H1 (cell line): ENCODE measurements at regions not wholly inside any gene's neighbourhood (a gene's known extent, or its start where the extent isn't known, plus 50 kb on each side); places are given as distances from the start of the nearest gene placed in this dataset.

Experiments used
- CTCF ChIA-PET: fragments of 300-600 bp; sonication (Branson Sonifier 250); formaldehyde crosslinking; loops from one replicate; lab custom pipeline; 2021; ENCODE audit not compliant: partially characterized antibody; lab: Charles Lee
- POLR2A ChIA-PET: fragments of 300-600 bp; sonication (Branson Sonifier 250); formaldehyde crosslinking; loops from one replicate; lab custom pipeline; 2021; ENCODE audit warnings: inconsistent platforms; ENCODE audit not compliant: partially characterized antibody; lab: Charles Lee
- DNase-seq, 2 experiments: peaks; one replicate each; pipeline versions ENCODE4 v3.0.0 to v3.0.0-alpha.2; 2010 to 2022; ENCODE audit warnings: low spot score in 2 of 2, low read depth in 1 of 2, mixed read lengths in 1 of 2
- FAIRE-seq: peaks from 2 replicates; lab custom pipeline; 2011; peaks lifted over from hg19 to GRCh38; lab: Jason Lieb, UNC
- H2AFZ ChIP-seq: 2 replicates; pipeline ENCODE4 v1.8.1; 2012; ENCODE audit warnings: low read length, inconsistent platforms
- H2AK5ac ChIP-seq: 2 replicates; pipeline ENCODE4 v1.6.1; 2013; ENCODE audit warnings: low read depth, low read length
- H2BK120ac ChIP-seq: replicated peaks from 2 replicates; pipeline ENCODE3; 2013; ENCODE audit warnings: low read depth, low read length, inconsistent platforms
- H2BK12ac ChIP-seq: 2 replicates; pipeline ENCODE4 v1.6.1; 2013; ENCODE audit warnings: low read depth, low read length
- H2BK15ac ChIP-seq: 2 replicates; pipeline ENCODE4 v1.6.1; 2013; ENCODE audit warnings: low read length
- H2BK20ac ChIP-seq: 2 replicates; pipeline ENCODE4 v1.6.1; 2013; ENCODE audit warnings: low read length
- H2BK5ac ChIP-seq: 2 replicates; pipeline ENCODE4 v1.6.1; 2013; ENCODE audit warnings: low read depth, low read length
- H3K14ac ChIP-seq: 2 replicates; pipeline ENCODE4 v1.6.1; 2013; ENCODE audit warnings: inconsistent platforms; ENCODE audit not compliant: insufficient read length
- H3K18ac ChIP-seq: 2 replicates; pipeline ENCODE4 v1.6.1; 2013; ENCODE audit warnings: low read length; ENCODE audit errors: extremely low read depth
- H3K23ac ChIP-seq: 2 replicates; pipeline ENCODE4 v1.6.1; 2013; ENCODE audit warnings: inconsistent platforms; ENCODE audit not compliant: insufficient read length
- H3K23me2 ChIP-seq: 2 replicates; pipeline ENCODE4 v1.6.1; 2013; ENCODE audit warnings: low read depth, low read length
- H3K27ac ChIP-seq: 2 replicates; pipeline ENCODE4 v1.6.1; 2011; ENCODE audit warnings: low read depth, low read length, inconsistent platforms
- H3K27me3 ChIP-seq, 4 experiments: replicated peaks in 1 of 4; 1 replicate in 1 of 4; 2 replicates in 3 of 4; pipeline versions ENCODE4 v1.6.1 to v1.8.1; 2011 to 2013; ENCODE audit warnings: low read length in 3 of 4, mild to moderate bottlenecking in 3 of 4, inconsistent platforms in 2 of 4, mixed read lengths in 2 of 4, moderate library complexity in 1 of 4; ENCODE audit not compliant: control insufficient read depth in 3 of 4, insufficient read depth in 3 of 4; ENCODE audit errors: extremely low read depth in 1 of 4
- H3K36me3 ChIP-seq, 4 experiments: 2 replicates each; pipeline versions ENCODE4 v1.6.1 to v1.8.1; 2011 to 2013; ENCODE audit warnings: mild to moderate bottlenecking in 4 of 4, low read length in 3 of 4, moderate library complexity in 2 of 4, control low read depth in 1 of 4, inconsistent platforms in 1 of 4; ENCODE audit not compliant: insufficient read depth in 4 of 4, control insufficient read depth in 2 of 4
- H3K4ac ChIP-seq: replicated peaks from 2 replicates; pipeline ENCODE3; 2013; ENCODE audit warnings: low read length, low read depth, mixed read lengths, inconsistent platforms; ENCODE audit not compliant: insufficient read length
- H3K4me1 ChIP-seq, 4 experiments: replicated peaks in 1 of 4; 1 replicate in 1 of 4; 2 replicates in 3 of 4; pipeline versions ENCODE4 v1.6.1 to v1.8.1; 2011 to 2013; ENCODE audit warnings: low read length in 3 of 4, inconsistent platforms in 2 of 4, mixed read lengths in 1 of 4; ENCODE audit not compliant: insufficient read depth in 4 of 4, control insufficient read depth in 3 of 4
- H3K4me2 ChIP-seq, 2 experiments: 2 replicates each; pipeline versions ENCODE4 v1.6.1 to v1.8.1; 2011 to 2013; ENCODE audit warnings: low read depth in 2 of 2, low read length in 2 of 2, control low read depth in 1 of 2, inconsistent platforms in 1 of 2, mild to moderate bottlenecking in 1 of 2; ENCODE audit not compliant: insufficient read depth in 1 of 2
- H3K4me3 ChIP-seq, 4 experiments: fragments of 200-600, 300-600 bp in 1 of 4; sonication (generic), shearing (Covaris generic), sonication (Bioruptor Twin) in 1 of 4; 2 replicates each; pipeline versions ENCODE4 v1.5.1 to v1.8.1; 2011 to 2016; ENCODE audit warnings: low read length in 4 of 4, low read depth in 3 of 4, control low read depth in 2 of 4, inconsistent platforms in 2 of 4, mild to moderate bottlenecking in 2 of 4, mixed read lengths in 1 of 4, moderate library complexity in 1 of 4; ENCODE audit not compliant: insufficient read depth in 2 of 4; ENCODE audit errors: extremely low read depth in 1 of 4
- H3K56ac ChIP-seq: replicated peaks from 2 replicates; pipeline ENCODE3; 2013; ENCODE audit warnings: low read depth, mild to moderate bottlenecking, mixed read lengths, low read length, inconsistent platforms; ENCODE audit not compliant: insufficient read length
- H3K79me1 ChIP-seq: 2 replicates; pipeline ENCODE4 v1.6.1; 2013; ENCODE audit warnings: low read depth, low read length, control low read depth
- H3K79me2 ChIP-seq, 2 experiments: 2 replicates each; pipeline versions ENCODE4 v1.6.1 to v1.8.1; 2012 to 2013; ENCODE audit warnings: low read length in 2 of 2, mild to moderate bottlenecking in 2 of 2, inconsistent platforms in 1 of 2; ENCODE audit not compliant: insufficient read depth in 2 of 2, control insufficient read depth in 1 of 2
- H3K9ac ChIP-seq, 4 experiments: replicated peaks in 1 of 4; 1 replicate in 1 of 4; 2 replicates in 3 of 4; pipeline versions ENCODE4 v1.6.1 to v1.8.1; 2011 to 2013; ENCODE audit warnings: low read depth in 3 of 4, low read length in 3 of 4, control low read depth in 2 of 4, mild to moderate bottlenecking in 2 of 4, moderate library complexity in 2 of 4, inconsistent platforms in 1 of 4; ENCODE audit errors: extremely low read depth in 1 of 4
- H3K9me3 ChIP-seq, 2 experiments: 2 replicates each; pipeline versions ENCODE4 v1.6.1 to v1.8.1; 2012 to 2013; ENCODE audit warnings: mild to moderate bottlenecking in 2 of 2, moderate library complexity in 2 of 2, control low read depth in 1 of 2, inconsistent platforms in 1 of 2, low read depth in 1 of 2, low read length in 1 of 2, mixed read lengths in 1 of 2; ENCODE audit not compliant: insufficient read depth in 2 of 2
- H4K20me1 ChIP-seq, 2 experiments: replicated peaks in 1 of 2; 2 replicates each; pipeline versions ENCODE3 to v1.8.1; 2011 to 2013; ENCODE audit warnings: inconsistent platforms in 2 of 2, low read length in 2 of 2, mild to moderate bottlenecking in 1 of 2; ENCODE audit not compliant: insufficient read depth in 2 of 2, control insufficient read depth in 1 of 2
- H4K5ac ChIP-seq: 2 replicates; pipeline ENCODE4 v1.6.1; 2013; ENCODE audit warnings: low read length, low read depth, mixed read lengths, inconsistent platforms; ENCODE audit not compliant: insufficient read length
- H4K8ac ChIP-seq: 2 replicates; pipeline ENCODE4 v1.8.0; 2013; ENCODE audit warnings: mild to moderate bottlenecking, moderate library complexity, low read length, inconsistent platforms; ENCODE audit not compliant: insufficient read depth; ENCODE audit errors: extremely low read depth
- H4K91ac ChIP-seq: replicated peaks from 2 replicates; pipeline ENCODE3; 2013; ENCODE audit warnings: low read length, mixed read lengths, inconsistent platforms; ENCODE audit not compliant: insufficient read length
- CTCF ChIP-seq, 3 experiments: IDR thresholded peaks; 1 replicate in 2 of 3; 2 replicates in 1 of 3; pipeline versions ENCODE4 v1.5.1 to v1.6.1; 2011; ENCODE audit warnings: low read length in 3 of 3, mild to moderate bottlenecking in 3 of 3, inconsistent platforms in 2 of 3, low read depth in 1 of 3, moderate library complexity in 1 of 3; ENCODE audit not compliant: insufficient read depth in 1 of 3; ENCODE audit errors: control extremely low read depth in 1 of 3
- SUZ12 ChIP-seq: fragments of 200-600 bp; sonication (generic); IDR thresholded peaks from 2 replicates; pipeline ENCODE4 v1.6.1; 2012; ENCODE audit warnings: mild to moderate bottlenecking, inconsistent platforms, low read length, moderate library complexity, mixed read lengths
- WGBS, 2 experiments: shearing (Covaris generic) in 1 of 2; methylation state at CpG; one replicate each; pipeline versions ENCODE4 v1.1.6 to v1.1.7; 2013 to 2015; ENCODE audit warnings: low lambda C conversion rate in 2 of 2, mixed read lengths in 2 of 2, inconsistent platforms in 1 of 2, low coverage in 1 of 2, missing lambda C conversion rate in 1 of 2; ENCODE audit not compliant: insufficient replicate concordance in 2 of 2, insufficient coverage in 1 of 2, insufficient read length in 1 of 2; ENCODE audit errors: extremely low coverage in 1 of 2, missing lambda C conversion rate in 1 of 2; 5-methylcytosine and 5-hydroxymethylcytosine counted together

- 79% methylated on average over 7 of the region's 7 CpGs; no CpG with 5 or more reads in 1 of the 2 experiments for WGBS, 2 experiments
- Histone ChIP-seq H3K4me3 (no peak overlapping the region), H4K91ac (no peak overlapping the region), H2BK20ac (no peak overlapping the region), H3K9ac (no peak overlapping the region), H3K79me1 (no peaks in the 10 kb centered on the region), H2BK15ac (no peak overlapping the region), H3K56ac (no peak overlapping the region), H3K4me2 (no peak overlapping the region), H2AFZ (no peak overlapping the region), H3K79me2 (no peaks in the 10 kb centered on the region), H4K5ac (no peak overlapping the region), H3K14ac (no peak overlapping the region), H3K9me3 (peaks cover 10 to 14% of the 10 kb centered on the region in 2 experiments), H2BK12ac (no peak overlapping the region), H3K23ac (no peak overlapping the region), H3K36me3 (no peaks in the 10 kb centered on the region), H3K4me1 (peaks cover 3 to 14% (median 8%) of the 10 kb centered on the region in 4 experiments; a peak in 6 of 7 replicates), H3K18ac (no peak overlapping the region), H3K27ac (no peak overlapping the region), H2BK120ac (peak overlapping the region; percentile 15), H4K20me1 (no peaks in the 10 kb centered on the region), H3K27me3 (no peaks in the 10 kb centered on the region), H2AK5ac (no peak overlapping the region; the same call in 1 of the 2 replicates), H3K23me2 (no peaks in the 10 kb centered on the region; the same call in 1 of the 2 replicates), H4K8ac (no peak overlapping the region), H3K4ac (no peak overlapping the region), H2BK5ac (no peak overlapping the region)
- no peak for TF ChIP-seq SUZ12
- TF ChIP-seq CTCF (IDR thresholded peaks at IDR 0.05; ENCODE audit: control extremely low read depth in 1 of 3, insufficient read depth in 1 of 3, low read depth in 1 of 3, low read length in 3 of 3), result no peak
- ChIA-PET POLR2A (interaction anchor here (0.9 to 1.3 kb wide), 2 partner anchors 10 to 158 kb away, joined by 3 read pairs; no protein-coding TSS in a partner anchor), CTCF (interaction anchor here (1.2 to 1.3 kb wide), 3 partner anchors 12 to 199 kb away, joined by 3 read pairs; no protein-coding TSS in a partner anchor)
- FAIRE-seq (no peak), DNase-seq (no peak)
Observed at GRCh38 chr15:69921626-69922619, 175.8 kb downstream of the TLE3 start.
